HG02884 (cell line): ENCODE measurements at regions not wholly inside any gene's neighbourhood (a gene's known extent, or its start where the extent isn't known, plus 50 kb on each side); places are given as distances from the start of the nearest gene placed in this dataset.

Experiments used
- ATAC-seq: cut with Tn5 transposase; IDR thresholded peaks from one replicate; pipeline ENCODE4 v1.9.1; 2021; ENCODE audit warnings: mild to moderate bottlenecking, moderate library complexity; ENCODE audit not compliant: unreplicated experiment

GRCh38 chr18:55166260-55166598, 207.0 kb upstream of the CCDC68 start:
- no peak for ATAC-seq

GRCh38 chr18:55163550-55163949, 204.3 kb upstream of the CCDC68 start:
- no peak for ATAC-seq

GRCh38 chr18:55161916-55162315, 202.7 kb upstream of the CCDC68 start:
- no peak for ATAC-seq

GRCh38 chr18:55159027-55159426, 199.8 kb upstream of the CCDC68 start:
- ATAC-seq, result no peak

GRCh38 chr18:55158570-55158969, 199.3 kb upstream of the CCDC68 start:
- no peak for ATAC-seq

- no peak for ATAC-seq
Measured at GRCh38 chr18:55153346-55153745, 194.1 kb upstream of the CCDC68 start.

- ATAC-seq, result no peak
Measured at GRCh38 chr18:55152801-55153200, 193.5 kb upstream of the CCDC68 start.

- ATAC-seq, result no peak
Measured at GRCh38 chr18:55149994-55150393, 190.7 kb upstream of the CCDC68 start.

- no peak for ATAC-seq
Measured at GRCh38 chr18:55147791-55148190, 188.5 kb upstream of the CCDC68 start.

GRCh38 chr18:55144193-55144930, 185.1 kb upstream of the CCDC68 start:
- no peak for ATAC-seq

- ATAC-seq, result no peak
Measured at GRCh38 chr18:55142410-55142809, 183.1 kb upstream of the CCDC68 start.

GRCh38 chr18:55141318-55141717, 182.1 kb upstream of the CCDC68 start:
- no peak for ATAC-seq

GRCh38 chr18:55139836-55140235, 180.6 kb upstream of the CCDC68 start:
- ATAC-seq, result no peak

GRCh38 chr18:55139307-55139706, 180.0 kb upstream of the CCDC68 start:
- no peak for ATAC-seq

- no peak for ATAC-seq
Measured at GRCh38 chr18:55138401-55138800, 179.1 kb upstream of the CCDC68 start.

GRCh38 chr18:55137602-55138001, 178.3 kb upstream of the CCDC68 start:
- no peak for ATAC-seq

- ATAC-seq, result no peak
Measured at GRCh38 chr18:55136864-55137263, 177.6 kb upstream of the CCDC68 start.

GRCh38 chr18:55136258-55136657, 177.0 kb upstream of the CCDC68 start:
- ATAC-seq, result no peak

GRCh38 chr18:55133378-55133777, 174.1 kb upstream of the CCDC68 start:
- ATAC-seq, result no peak

GRCh38 chr18:55128437-55128836, 169.2 kb upstream of the CCDC68 start:
- no peak for ATAC-seq

- ATAC-seq, result no peak
Measured at GRCh38 chr18:55124078-55124763, 165.0 kb upstream of the CCDC68 start.

- ATAC-seq, result no peak
Measured at GRCh38 chr18:55123361-55123760, 164.1 kb upstream of the CCDC68 start.
